GM12878 (cell line): ENCODE measurements at regions not wholly inside any gene's neighbourhood (a gene's known extent, or its start where the extent isn't known, plus 50 kb on each side); places are given as distances from the start of the nearest gene placed in this dataset.

ENCODE experiments used
- ATAC-seq: fragments of 200-7000 bp; cut with Tn5 transposase; 3 replicates; pipeline ENCODE4 v1.9.1; 2020; ENCODE audit warnings: mild to moderate bottlenecking, moderate library complexity
- BruUV-seq: library from RNA; stranded (reverse); fragments of 400-500 nt; replicated peaks from 2 replicates; lab custom pipeline; 2021; lab: Mats Ljungman, UMichigan
- CTCF ChIA-PET: fragments of 300-600 bp; sonication (Branson Sonifier 250); formaldehyde crosslinking; extraction: SDS; loops from one replicate; lab custom pipeline; 2021; ENCODE audit warnings: inconsistent platforms; lab: Yijun Ruan, JAX
- POLR2A ChIA-PET: fragments of 350-600 bp; formaldehyde crosslinking; extraction: SDS; loops from one replicate; lab custom pipeline; 2021; ENCODE audit warnings: inconsistent platforms; lab: Charles Lee
- RAD21 ChIA-PET: fragments of 300-600 bp; sonication (Branson Sonifier 250); formaldehyde crosslinking; loops from one replicate; lab custom pipeline; 2023; ENCODE audit warnings: antibody characterized with exemption; ENCODE audit not compliant: unreplicated experiment; lab: Charles Lee
- SMC1A ChIA-PET: fragments of 300-600 bp; sonication (Branson Sonifier 250); formaldehyde crosslinking; loops from one replicate; lab custom pipeline; 2023; ENCODE audit not compliant: unreplicated experiment, uncharacterized antibody; lab: Charles Lee
- DNase-seq: peaks from one replicate; pipeline ENCODE4 v3.0.0-alpha.2; 2011; ENCODE audit warnings: low read depth, low spot score
- FAIRE-seq: peaks from 3 replicates; lab custom pipeline; 2011; peaks lifted over from hg19 to GRCh38; lab: Jason Lieb, UNC
- H2AFZ ChIP-seq: 2 replicates; pipeline ENCODE4 v1.6.0; 2011; ENCODE audit warnings: low read depth, low read length, control low read depth; ENCODE audit not compliant: control insufficient read depth
- H3K27ac ChIP-seq: 2 replicates; pipeline ENCODE4 v1.5.1; 2011; ENCODE audit warnings: control low read depth; ENCODE audit not compliant: control insufficient read depth, insufficient read depth
- H3K27me3 ChIP-seq, 2 experiments: replicated peaks in 1 of 2; 2 replicates each; pipeline versions ENCODE4 v1.6.0 to v1.6.1; 2011; ENCODE audit warnings: low read length in 1 of 2; ENCODE audit not compliant: control insufficient read depth in 2 of 2, insufficient read depth in 2 of 2
- H3K36me3 ChIP-seq, 2 experiments: 2 replicates each; pipeline ENCODE4 v1.5.1; 2011; ENCODE audit warnings: low read length in 1 of 2; ENCODE audit not compliant: control insufficient read depth in 2 of 2, insufficient read depth in 2 of 2
- H3K4me1 ChIP-seq: 2 replicates; pipeline ENCODE4 v1.6.1; 2011; ENCODE audit warnings: mild to moderate bottlenecking, low read length, moderate library complexity, mixed read lengths; ENCODE audit not compliant: control insufficient read depth, insufficient read depth
- H3K4me2 ChIP-seq: 2 replicates; pipeline ENCODE4 v1.6.0; 2011; ENCODE audit warnings: control low read depth; ENCODE audit not compliant: control insufficient read depth, insufficient read depth
- H3K4me3 ChIP-seq: fragments of 200-600 bp; sonication (generic); 2 replicates; pipeline ENCODE4 v1.5.1; 2016
- H3K79me2 ChIP-seq: 2 replicates; pipeline ENCODE4 v1.6.0; 2011; ENCODE audit warnings: low read length; ENCODE audit not compliant: control insufficient read depth, insufficient read depth
- H3K9ac ChIP-seq: 2 replicates; pipeline ENCODE4 v1.8.0; 2011; ENCODE audit warnings: low read length, control low read depth, mixed read lengths; ENCODE audit not compliant: control insufficient read depth, insufficient read depth
- H3K9me3 ChIP-seq: replicated peaks from 3 replicates; pipeline ENCODE4 v1.5.1; 2011; ENCODE audit warnings: mild to moderate bottlenecking, low read length; ENCODE audit not compliant: control insufficient read depth, insufficient read depth
- H4K20me1 ChIP-seq: 2 replicates; pipeline ENCODE4 v1.6.0; 2011; ENCODE audit not compliant: control insufficient read depth, insufficient read depth
- RFX5 ChIP-seq: IDR thresholded peaks from 2 replicates; pipeline ENCODE4 v1.6.1; 2011; ENCODE audit warnings: low read depth, low read length, improper control_type of control experiment
- WGBS: methylation state at CpG from one replicate; pipeline ENCODE4 v1.1.6; 2016; ENCODE audit warnings: low lambda C conversion rate; ENCODE audit not compliant: insufficient replicate concordance, insufficient coverage; ENCODE audit errors: missing lambda C conversion rate; 5-methylcytosine and 5-hydroxymethylcytosine counted together
- in situ Hi-C: fragments of 300-500 bp; cut with MboI; formaldehyde crosslinking; loops from 9 replicates; pipeline ENCODE4 v1.14.3; 2018; ENCODE audit warnings: mixed read lengths
- intact Hi-C: fragments of 100-400 bp; cut with micrococcal nuclease; formaldehyde crosslinking; loops from one replicate; pipeline ENCODE4 v1.14.2; 2022; ENCODE audit not compliant: unreplicated experiment
- TF ChIP-seq, protein P1 (sequence below): IDR thresholded peaks from 2 replicates; pipeline ENCODE4 v1.6.1; 2012; ENCODE audit warnings: low read length, inconsistent platforms
- TF ChIP-seq, protein P2 (sequence below): fragments of 450-650 bp; IDR thresholded peaks from 2 replicates; pipeline ENCODE4 v1.6.1; 2018; ENCODE audit warnings: borderline replicate concordance, mild to moderate bottlenecking; ENCODE audit not compliant: partially characterized antibody

DNA sequence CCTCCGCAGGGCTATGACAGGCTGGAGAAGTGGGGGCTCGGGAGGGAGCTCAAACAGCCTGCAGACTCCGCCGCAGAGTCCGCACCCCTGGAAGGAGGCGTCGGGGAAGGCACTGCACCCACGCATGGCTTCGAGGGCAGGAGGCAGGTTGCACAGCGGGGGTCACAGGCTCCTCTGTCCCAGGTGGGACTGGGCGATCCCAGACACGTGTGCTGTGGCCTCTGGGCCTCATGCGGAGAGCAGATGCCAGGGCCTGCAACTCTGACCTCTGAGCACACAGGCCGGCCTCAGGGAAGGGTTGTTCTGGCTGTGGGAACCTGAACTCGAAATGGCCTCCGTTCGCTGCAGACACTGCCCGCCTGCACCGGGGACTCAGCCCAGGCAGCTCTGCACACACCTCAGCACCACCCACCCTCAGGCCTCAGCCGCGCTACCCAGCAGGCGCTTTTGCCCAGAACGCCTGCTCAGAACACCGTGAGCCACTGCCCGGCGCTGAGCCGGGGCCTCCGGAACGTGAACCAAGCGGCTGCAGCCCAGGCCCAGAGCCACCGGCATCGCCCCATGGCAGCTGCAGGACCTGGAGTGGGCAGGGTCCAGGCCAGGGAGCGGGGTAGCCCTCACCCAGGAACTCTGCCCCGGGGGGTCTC lies 71.8 kb upstream of the ADGRA1 start:
- 64% methylated on average over 29 of the region's 34 CpGs for WGBS

More for the DNA sequence above, 71.8 kb upstream of the ADGRA1 start:
- ChIA-PET SMC1A (no interaction called here), POLR2A (no interaction called here), CTCF (no interaction called here), RAD21 (no interaction called here)
- Histone ChIP-seq H3K27ac (no peak overlapping the region), H3K27me3 (no peaks in the 10 kb centered on the region), H3K4me3 (no peak overlapping the region), H2AFZ (no peak overlapping the region), H3K36me3 (no peaks in the 10 kb centered on the region), H3K4me1 (no peaks in the 10 kb centered on the region), H4K20me1 (no peaks in the 10 kb centered on the region), H3K9me3 (peaks cover 1% of the 10 kb centered on the region; the same call in 1 of the 3 replicates), H3K9ac (no peak overlapping the region), H3K79me2 (no peaks in the 10 kb centered on the region), H3K4me2 (no peak overlapping the region)
- no peak for DNase-seq
- no peak for TF ChIP-seq RFX5
- TF ChIP-seq, protein P1, sequence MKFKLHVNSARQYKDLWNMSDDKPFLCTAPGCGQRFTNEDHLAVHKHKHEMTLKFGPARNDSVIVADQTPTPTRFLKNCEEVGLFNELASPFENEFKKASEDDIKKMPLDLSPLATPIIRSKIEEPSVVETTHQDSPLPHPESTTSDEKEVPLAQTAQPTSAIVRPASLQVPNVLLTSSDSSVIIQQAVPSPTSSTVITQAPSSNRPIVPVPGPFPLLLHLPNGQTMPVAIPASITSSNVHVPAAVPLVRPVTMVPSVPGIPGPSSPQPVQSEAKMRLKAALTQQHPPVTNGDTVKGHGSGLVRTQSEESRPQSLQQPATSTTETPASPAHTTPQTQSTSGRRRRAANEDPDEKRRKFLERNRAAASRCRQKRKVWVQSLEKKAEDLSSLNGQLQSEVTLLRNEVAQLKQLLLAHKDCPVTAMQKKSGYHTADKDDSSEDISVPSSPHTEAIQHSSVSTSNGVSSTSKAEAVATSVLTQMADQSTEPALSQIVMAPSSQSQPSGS: no peak
- TF ChIP-seq, protein P2, sequence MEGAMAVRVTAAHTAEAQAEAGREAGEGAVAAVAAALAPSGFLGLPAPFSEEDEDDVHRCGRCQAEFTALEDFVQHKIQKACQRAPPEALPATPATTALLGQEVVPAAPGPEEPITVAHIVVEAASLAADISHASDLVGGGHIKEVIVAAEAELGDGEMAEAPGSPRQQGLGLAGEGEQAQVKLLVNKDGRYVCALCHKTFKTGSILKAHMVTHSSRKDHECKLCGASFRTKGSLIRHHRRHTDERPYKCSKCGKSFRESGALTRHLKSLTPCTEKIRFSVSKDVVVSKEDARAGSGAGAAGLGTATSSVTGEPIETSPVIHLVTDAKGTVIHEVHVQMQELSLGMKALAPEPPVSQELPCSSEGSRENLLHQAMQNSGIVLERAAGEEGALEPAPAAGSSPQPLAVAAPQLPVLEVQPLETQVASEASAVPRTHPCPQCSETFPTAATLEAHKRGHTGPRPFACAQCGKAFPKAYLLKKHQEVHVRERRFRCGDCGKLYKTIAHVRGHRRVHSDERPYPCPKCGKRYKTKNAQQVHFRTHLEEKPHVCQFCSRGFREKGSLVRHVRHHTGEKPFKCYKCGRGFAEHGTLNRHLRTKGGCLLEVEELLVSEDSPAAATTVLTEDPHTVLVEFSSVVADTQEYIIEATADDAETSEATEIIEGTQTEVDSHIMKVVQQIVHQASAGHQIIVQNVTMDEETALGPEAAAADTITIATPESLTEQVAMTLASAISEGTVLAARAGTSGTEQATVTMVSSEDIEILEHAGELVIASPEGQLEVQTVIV: no peak
- FAIRE-seq: no peak
- no peak for ATAC-seq
- in situ Hi-C loops: no loop called here
- intact Hi-C loops: no loop called here
- no TSS peak for BruUV-seq
